ENCODE measurements at regions not wholly inside any gene's neighbourhood (a gene's known extent, or its start where the extent isn't known, plus 50 kb on each side); places are given as distances from the start of the nearest gene placed in this dataset.

GRCh38 chr6:142684371-142684770 is 260.6 kb downstream of the HIVEP2 start:
- TF ChIP-seq EZH2phosphoT487 (conservative IDR thresholded peaks at IDR 0.05; ENCODE audit: low read length) (no peak), CTCF (IDR thresholded peaks at IDR 0.05; ENCODE audit: insufficient read depth, low read length, poor library complexity, severe bottlenecking) (no peak)
- no peaks in the 10 kb centered on the region for H4K20me1 ChIP-seq (ENCODE audit: low read depth, low read length)
- no peaks in the 10 kb centered on the region for H3K36me3 ChIP-seq (ENCODE audit: low read length)
- no peak overlapping the region for H2AFZ ChIP-seq (ENCODE audit: low read depth, low read length, severe bottlenecking)
- H3K9me3 ChIP-seq (ENCODE audit: insufficient read depth, low read length): no peaks in the 10 kb centered on the region
- no peak overlapping the region for H3K9ac ChIP-seq (ENCODE audit: low read length)
- H3K79me2 ChIP-seq (ENCODE audit: insufficient read depth, low read length): no peaks in the 10 kb centered on the region
- no peak overlapping the region for H3K4me3 ChIP-seq (ENCODE audit: insufficient read depth, low read length, poor library complexity, severe bottlenecking)
- no peaks in the 10 kb centered on the region for H3K9me2 ChIP-seq (replicated peaks; ENCODE audit: insufficient read depth, low read length)
- H3K27ac ChIP-seq (ENCODE audit: low read depth, low read length): no peak overlapping the region
- no peaks in the 10 kb centered on the region for H3K27me3 ChIP-seq (ENCODE audit: low read length)
- no peak overlapping the region for H3K4me2 ChIP-seq (ENCODE audit: low read depth, low read length, poor library complexity, severe bottlenecking)
- H3F3A ChIP-seq (ENCODE audit: insufficient read depth): no peaks in the 10 kb centered on the region

GRCh38 chr6:142685852-142686506 is 259.0 kb downstream of the HIVEP2 start:
- no peak for TF ChIP-seq CTCF (IDR thresholded peaks at IDR 0.05; ENCODE audit: insufficient read depth, low read length, poor library complexity, severe bottlenecking)
- TF ChIP-seq EZH2phosphoT487 (conservative IDR thresholded peaks at IDR 0.05; ENCODE audit: low read length): no peak
- H3K79me2 ChIP-seq (ENCODE audit: insufficient read depth, low read length): no peaks in the 10 kb centered on the region
- H3K4me3 ChIP-seq (ENCODE audit: insufficient read depth, low read length, poor library complexity, severe bottlenecking): no peak overlapping the region
- H3K27ac ChIP-seq (ENCODE audit: low read depth, low read length): no peak overlapping the region
- H3F3A ChIP-seq (ENCODE audit: insufficient read depth): no peaks in the 10 kb centered on the region
- no peaks in the 10 kb centered on the region for H4K20me1 ChIP-seq (ENCODE audit: low read depth, low read length)
- H3K9me3 ChIP-seq (ENCODE audit: insufficient read depth, low read length): no peaks in the 10 kb centered on the region
- H3K36me3 ChIP-seq (ENCODE audit: low read length): no peaks in the 10 kb centered on the region
- H3K9ac ChIP-seq (ENCODE audit: low read length): no peak overlapping the region
- H2AFZ ChIP-seq (ENCODE audit: low read depth, low read length, severe bottlenecking): no peak overlapping the region
- H3K9me2 ChIP-seq (replicated peaks; ENCODE audit: insufficient read depth, low read length): no peaks in the 10 kb centered on the region
- H3K4me2 ChIP-seq (ENCODE audit: low read depth, low read length, poor library complexity, severe bottlenecking): no peak overlapping the region
- H3K27me3 ChIP-seq (ENCODE audit: low read length): no peaks in the 10 kb centered on the region

- Histone ChIP-seq H3K27me3 (ENCODE audit: low read length) (no peaks in the 10 kb centered on the region), H3K9ac (ENCODE audit: low read length) (no peak overlapping the region), H3K9me2 (replicated peaks; ENCODE audit: insufficient read depth, low read length) (no peaks in the 10 kb centered on the region), H3K4me2 (ENCODE audit: low read depth, low read length, poor library complexity, severe bottlenecking) (no peak overlapping the region), H3K79me2 (ENCODE audit: insufficient read depth, low read length) (no peaks in the 10 kb centered on the region), H3K36me3 (ENCODE audit: low read length) (no peaks in the 10 kb centered on the region), H3K4me3 (ENCODE audit: insufficient read depth, low read length, poor library complexity, severe bottlenecking) (no peak overlapping the region), H3K9me3 (ENCODE audit: insufficient read depth, low read length) (no peaks in the 10 kb centered on the region), H3K27ac (ENCODE audit: low read depth, low read length) (no peak overlapping the region), H3F3A (ENCODE audit: insufficient read depth) (no peaks in the 10 kb centered on the region), H2AFZ (ENCODE audit: low read depth, low read length, severe bottlenecking) (no peak overlapping the region), H4K20me1 (ENCODE audit: low read depth, low read length) (no peaks in the 10 kb centered on the region)
- no peak for TF ChIP-seq EZH2phosphoT487 (conservative IDR thresholded peaks at IDR 0.05; ENCODE audit: low read length)
- TF ChIP-seq CTCF (IDR thresholded peaks at IDR 0.05; ENCODE audit: insufficient read depth, low read length, poor library complexity, severe bottlenecking): no peak
These were observed 258.5 kb downstream of the HIVEP2 start for GRCh38 chr6:142686507-142686887.
